Activated gamma-delta T cell (primary cell): ENCODE measurements at regions not wholly inside any gene's neighbourhood (a gene's known extent, or its start where the extent isn't known, plus 50 kb on each side); places are given as distances from the start of the nearest gene placed in this dataset.
"Not testable (repeated sequence)": the region's sequence is repeated elsewhere in the genome, so short reads cannot be mapped to it uniquely, and the experiment has no call there.

Experiments
- DNase-seq: peaks from one replicate; lab custom pipeline; 2025; lab: John Stamatoyannopoulos, UW

DNA sequence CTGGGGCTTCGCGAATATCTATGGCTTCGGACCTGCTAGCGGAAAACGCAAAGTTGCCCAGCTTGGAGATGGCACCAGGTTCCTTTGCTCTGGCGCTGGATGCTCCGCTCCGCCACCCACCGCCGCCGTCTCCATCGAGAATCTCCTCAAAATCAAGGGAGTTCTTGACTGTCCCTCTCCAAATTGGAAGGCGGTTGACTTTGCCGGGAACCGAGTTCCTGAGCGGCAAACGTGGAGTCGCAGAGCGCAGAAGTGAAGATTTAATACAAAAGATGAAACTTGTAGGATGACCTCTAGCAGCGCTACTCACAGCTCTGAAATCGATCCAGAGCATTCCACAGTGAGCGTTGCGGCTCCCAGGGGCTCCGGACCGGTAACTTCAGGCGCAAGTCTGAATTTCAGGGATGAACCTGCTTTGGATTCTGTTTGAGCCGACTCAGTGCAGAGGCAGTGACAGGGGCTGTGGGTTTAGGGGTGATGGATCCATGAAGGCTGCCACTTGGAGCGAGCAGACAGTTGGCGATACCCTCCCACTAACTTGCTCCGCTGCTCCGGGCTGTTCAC is 1641.5 kb upstream of the C9orf72 start:
- DNase-seq = no peak

DNA sequence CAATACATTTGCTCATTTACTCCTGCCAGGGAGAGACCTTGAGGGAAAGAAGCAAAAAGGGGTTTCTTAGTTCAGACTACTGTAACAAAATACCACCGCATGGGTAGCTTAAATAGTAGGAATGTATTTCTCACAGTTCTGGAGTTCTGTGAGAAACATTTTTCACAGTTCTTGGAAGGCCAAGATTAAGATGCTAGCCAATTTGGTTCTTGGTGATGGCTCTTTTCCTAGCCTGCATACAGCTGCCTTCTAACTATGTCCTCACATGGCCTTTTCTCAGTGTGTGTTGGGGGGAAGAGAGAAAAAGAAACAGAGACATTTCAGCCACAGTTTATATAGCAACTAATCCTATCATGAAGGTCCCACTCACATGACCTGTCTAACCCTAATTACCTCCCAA is 1644.7 kb upstream of the C9orf72 start:
- DNase-seq = no peak

DNA sequence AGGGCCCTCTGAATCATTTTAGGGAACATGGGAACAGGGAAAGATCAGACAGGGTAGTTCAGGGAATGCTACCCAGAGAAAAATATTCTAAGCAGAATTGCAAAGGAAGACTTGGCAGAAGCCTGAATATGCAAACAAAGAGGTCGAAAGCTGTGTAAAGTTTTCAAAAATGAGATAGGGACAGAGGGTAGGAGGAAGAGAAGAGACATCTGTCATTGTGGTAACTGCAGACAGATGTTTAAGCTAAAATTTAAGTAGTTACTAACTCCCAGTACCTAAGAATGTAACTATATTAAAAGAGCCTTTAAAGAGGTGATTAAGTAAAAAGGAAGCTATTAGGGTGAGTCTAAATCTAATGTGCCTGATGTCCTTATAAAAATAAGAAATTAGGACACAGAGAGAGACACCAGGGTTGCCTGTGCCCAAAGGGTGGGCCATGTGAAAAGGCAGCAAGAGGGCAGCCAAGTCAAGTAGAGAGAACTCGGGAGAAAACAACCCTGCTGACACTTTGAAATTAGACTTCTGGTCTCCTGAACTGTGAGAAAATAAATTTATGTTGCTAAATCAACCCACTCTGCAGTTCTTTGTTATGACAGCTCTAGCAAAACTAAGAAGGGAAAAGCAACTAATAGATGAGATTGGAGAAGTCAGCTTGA is 1647.4 kb upstream of the C9orf72 start:
- DNase-seq = no peak

DNA sequence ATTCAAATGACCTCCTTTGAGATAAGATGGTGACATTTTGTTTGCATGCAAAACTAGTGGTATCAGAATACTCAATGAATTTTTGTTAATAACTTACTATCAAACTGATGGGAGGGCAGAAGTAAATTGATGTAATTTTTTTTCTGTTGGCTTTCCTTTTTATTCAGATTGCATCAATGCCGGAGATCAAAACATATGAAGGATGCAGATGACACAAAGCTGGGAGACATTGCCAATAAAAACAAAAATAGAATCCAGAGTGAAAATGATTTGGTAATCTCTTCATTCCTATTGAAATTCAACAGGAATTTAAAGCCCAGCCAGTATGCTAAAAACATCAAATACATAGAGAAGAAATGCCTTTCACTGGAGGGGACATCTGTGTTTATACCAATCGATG is 1655.3 kb upstream of the C9orf72 start:
- DNase-seq = no peak

DNA sequence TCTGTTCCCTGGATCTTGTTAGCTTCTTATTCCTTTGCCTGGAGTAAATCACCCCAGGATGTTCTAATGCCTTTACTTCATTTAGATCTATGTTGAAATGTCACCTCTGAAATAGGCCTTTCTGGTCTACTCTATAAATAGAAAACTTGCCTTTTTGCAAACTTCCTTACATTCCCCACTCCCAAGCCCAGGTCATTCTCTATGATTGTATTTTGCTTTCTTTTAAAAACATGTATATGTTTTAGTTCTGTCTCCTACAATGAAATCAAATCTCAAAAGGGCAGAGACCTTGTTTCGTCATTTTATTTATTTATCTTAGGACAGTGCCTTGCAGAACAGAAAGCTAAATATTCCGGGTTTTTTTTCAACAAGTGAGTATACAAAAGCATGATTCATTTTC is 1657.7 kb upstream of the C9orf72 start:
- no peak for DNase-seq

DNA sequence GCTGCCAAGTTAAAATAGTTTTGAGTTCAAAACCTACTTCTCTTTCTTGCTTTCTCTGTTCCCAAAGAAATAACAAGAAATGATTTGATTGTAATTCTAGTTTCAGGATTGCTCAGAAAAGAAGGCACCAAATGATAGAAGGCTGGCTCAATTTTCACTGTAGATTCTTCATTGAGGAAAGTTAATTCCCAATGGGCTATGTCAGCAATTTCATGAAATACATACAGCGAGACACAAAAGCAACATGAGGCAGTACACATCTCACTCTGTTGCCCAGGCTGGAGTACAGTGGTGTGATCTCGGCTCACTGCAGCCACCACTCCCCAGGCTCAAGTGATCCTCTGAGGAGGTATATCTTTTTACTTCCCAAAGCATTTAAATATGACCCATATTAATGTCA is 1659.9 kb upstream of the C9orf72 start:
- DNase-seq = no peak

DNA sequence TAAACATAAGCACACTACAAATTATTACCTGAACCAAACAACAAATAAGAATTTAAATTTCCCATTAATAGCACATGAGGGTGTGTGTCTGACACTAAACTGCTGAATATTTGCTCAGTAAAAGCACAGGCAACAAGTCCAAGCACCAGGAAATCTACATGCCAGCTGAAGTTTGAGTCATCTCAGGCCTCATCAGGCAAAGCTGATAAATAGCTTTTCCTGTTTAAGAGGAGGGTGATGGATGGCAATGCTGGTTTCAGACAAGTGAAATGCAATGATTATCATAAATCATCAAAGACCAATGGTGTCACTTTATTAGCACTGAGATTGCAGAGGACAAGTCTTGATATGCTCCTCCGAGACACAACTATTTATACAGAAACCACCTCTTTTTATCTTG is 1668.0 kb upstream of the C9orf72 start:
- no peak for DNase-seq

DNA sequence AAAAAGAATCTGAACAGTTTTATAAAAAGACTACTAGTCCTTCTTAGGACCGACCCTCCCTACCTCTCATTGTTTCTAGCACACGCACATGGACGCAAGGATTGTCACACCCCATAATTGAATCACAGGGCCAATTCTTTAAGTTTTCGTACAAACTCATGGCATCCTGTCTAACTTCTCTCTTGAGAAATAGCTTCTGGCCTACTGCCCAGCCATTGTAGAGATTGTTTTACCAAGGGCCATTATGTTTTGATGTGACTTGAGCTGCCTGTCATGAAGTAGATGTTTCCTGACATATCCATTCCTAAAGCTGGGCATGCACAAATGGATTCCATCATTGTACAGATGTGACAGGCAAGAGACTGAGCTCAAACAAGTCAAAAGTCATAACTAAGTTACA is 1672.1 kb upstream of the C9orf72 start:
- DNase-seq = no peak

DNA sequence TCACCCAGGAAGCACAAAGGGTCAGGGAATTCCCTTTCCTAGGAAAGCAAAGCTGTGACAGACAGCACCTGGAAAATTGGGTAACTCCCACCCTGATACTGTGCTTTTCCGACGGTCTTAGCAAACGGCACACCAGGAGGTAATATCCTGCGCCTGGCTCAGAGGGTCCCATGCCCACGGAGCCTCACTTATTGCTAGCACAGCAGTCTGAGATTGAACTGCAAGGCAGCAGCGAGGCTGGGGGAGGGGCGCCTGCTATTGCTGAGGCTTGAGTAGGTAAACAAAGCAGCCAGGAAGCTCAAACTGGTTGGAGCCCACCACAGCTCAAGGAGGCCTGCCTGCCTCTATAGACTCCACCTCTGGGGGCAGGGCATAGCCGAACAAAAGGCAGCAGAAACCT is 1697.1 kb upstream of the C9orf72 start:
- DNase-seq = not testable (repeated sequence)

DNA sequence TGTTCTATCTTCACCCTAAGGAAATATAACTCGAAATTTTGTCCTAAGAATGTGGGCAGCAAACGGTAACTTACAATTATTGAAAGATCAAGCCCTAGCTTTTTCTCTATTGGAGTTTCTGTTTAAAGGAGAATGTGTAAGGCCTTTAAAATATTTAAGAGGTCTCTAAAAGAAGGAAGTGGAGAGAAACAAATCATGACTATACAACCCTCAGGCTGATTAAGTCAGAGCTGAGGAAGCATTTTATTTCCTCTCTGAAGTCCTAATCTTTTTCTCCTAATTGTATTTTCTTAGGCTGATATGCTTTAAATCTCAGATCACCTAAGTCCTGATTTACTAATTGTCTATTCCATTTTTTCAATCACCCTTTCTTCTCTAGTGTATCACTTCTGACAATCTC is 1708.8 kb upstream of the C9orf72 start:
- DNase-seq = no peak

DNA sequence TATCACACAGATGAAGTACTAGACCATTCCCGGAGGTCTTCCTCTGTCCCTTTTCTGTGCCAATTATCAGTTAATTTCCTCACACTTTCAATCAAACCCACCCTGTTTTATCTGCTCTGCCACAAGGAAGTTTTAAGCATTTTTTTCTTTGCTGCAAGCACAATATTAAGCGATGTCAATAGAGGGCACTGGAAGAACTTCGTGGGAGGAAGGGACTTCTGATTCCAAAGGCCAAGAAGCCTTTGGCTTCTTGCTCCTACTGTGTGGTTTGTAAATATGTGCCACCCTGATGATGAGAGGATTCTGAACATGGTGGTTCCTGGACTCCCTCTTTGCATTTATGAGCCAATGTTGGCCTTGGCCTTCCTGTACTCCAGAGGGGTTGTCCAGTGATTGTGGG is 1712.5 kb upstream of the C9orf72 start:
- DNase-seq = no peak

DNA sequence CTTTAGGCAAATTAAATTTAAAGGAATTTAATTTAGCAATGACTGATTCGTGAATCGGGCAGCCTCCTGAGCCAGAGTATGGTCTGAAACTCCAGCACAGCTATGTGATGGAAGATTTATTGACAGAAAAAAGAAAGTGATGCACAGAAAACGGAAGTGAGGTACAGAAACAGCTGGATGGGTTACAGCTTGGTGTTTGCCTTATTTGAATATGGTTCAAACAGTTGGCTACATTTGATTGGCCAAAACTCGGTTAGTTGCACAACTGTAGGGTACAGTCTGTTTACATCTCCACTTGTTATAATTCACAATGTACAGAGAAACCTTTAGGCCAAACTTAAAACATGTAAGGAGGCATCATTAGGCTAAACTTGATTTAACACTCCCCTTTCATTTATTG is 1716.1 kb upstream of the C9orf72 start:
- DNase-seq = no peak

DNA sequence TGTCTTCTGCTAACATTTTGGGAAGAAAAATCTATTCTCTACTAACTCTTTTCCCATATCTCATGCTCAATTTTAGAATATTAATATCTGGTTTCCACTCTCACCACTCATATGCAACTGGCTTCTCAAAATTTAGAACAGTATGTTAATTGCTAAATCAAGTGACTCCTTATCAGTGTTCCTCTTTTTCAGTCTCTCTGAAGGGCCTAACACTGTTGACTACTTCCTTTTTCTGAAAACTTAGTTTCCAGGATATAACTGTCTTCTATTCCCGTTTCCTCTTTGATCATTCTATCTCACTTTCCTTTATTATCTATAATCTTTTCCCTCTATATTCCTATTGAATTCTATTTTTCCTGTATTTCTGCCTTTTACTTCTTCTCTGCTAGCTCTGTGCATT is 1717.2 kb upstream of the C9orf72 start:
- no peak for DNase-seq

DNA sequence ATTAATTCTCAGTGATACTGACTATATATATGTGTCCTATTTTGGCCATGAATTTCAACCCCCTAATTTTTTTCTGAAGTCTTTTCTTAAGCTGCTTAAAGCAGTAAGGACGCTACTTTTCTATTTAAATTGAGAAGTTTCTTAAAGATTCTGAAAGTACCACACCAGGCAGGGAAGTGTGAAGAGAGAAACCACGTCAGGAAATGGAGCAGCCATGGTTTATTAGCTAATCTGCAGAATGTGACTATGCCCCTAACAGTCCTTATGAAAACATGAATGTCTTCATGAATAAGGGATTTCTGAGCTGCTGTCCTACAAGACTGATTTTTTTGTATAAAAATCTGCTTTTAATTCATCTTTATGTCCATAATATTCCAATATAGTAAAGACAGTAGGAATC is 1724.3 kb upstream of the C9orf72 start:
- DNase-seq = no peak

DNA sequence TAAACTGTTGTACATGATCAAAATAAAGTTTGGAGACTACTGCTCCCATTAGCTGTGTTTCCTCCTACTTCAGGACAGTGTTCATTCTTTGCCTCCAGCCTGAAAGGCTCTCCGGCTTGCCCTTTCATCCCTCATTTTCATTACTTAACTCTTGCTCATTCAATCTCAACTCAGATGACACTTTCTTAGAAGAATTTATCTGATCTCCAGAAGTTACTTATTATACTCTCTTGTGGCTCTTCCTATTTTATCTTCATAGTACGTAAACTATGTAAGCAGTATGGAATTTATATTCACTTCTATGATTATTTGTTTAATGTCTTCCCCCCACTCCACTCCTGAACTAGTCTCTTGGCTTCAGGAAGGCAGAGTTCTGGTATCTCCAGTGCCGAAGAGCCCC is 1737.9 kb upstream of the C9orf72 start:
- no peak for DNase-seq

DNA sequence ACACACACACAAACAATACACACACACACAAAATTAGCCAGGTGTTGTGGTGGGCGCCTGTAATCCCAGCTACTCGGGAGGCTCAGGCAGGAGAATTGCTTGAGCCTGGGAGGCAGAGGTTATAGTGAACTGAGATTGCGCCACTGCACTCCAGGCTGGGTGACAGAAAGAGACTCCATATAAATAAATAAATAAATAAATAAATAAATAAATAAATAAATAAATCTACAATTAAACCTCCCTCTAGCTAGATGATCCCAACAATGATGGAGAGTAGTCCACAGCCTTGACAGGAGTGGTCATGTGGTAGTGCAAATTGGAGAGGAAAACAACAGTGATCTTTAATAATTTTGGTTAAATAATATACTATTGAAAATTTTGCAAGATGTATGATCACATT is 1739.0 kb upstream of the C9orf72 start:
- no peak for DNase-seq

DNA sequence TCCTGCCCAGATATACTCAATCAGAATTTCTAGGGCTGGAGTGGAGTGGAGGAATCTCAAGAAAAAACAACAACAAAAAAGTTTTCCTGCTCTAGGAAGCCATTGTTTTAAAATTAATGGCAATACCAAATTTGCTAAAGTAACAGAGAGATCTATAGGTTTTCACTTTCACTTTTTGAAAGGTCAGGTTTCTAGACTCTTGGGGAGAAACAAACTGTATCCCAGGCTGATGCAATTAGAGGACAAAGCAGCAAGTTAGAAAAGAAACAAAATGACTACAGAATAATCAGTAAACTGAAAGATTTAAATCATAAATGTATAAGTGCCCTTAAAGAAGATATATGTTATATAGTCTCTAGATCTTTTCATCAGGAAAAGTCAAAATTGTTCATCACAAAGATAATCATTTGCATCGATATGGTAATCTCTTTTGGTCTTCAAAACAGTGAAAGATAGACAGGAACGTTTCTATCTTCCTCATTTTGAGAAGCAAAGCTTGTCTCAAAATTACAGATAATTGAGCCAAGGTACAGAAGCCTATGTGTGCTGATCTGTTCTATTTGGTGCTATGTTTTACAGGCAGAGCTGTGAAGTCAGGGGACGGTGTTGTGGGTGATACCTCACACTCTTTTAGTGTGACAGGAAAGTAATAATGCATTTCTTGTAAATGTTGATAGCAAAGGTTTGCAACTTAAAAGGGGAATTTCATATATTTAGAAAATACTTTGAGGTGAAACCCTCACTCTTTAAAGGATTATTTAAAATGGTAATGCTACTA is 1746.6 kb upstream of the C9orf72 start:
- no peak for DNase-seq

DNA sequence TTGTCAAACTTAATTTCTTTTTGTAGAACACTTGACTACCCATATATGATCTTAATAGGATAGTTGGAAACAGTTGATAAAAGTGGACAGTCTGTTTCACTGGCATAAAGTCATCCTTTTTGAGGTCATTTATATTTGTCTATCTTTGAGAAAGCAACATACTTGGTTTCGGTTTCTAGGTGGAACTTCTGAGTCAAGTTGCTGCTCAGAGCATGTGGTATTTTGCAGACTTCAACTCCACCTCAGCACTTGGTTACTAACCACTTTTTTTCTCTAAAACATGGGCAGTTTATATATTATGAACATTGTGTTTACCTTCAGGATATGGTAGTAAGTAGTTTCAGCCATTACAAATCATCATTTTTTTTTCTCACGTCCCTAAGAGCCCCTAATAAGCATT is 1749.0 kb upstream of the C9orf72 start:
- no peak for DNase-seq

DNA sequence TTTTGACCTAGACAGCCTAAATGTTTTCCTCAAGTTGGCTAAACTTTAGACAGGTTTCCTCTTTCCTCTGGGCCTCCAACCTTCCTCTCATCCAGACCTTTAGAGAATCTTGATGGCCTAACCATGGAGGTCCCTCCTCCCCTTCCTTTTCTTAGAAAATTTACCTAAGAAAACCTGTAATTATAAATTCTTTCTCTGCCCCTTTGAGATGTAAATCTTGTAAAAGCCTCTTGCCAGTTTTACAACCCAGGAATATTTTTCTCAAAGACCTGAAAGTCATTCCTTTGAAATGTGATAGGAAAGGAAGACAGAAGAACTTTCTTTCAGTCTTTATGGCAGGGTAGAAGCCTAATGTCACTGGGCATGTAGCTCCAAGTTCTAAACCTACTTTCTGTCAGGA is 1752.6 kb upstream of the C9orf72 start:
- no peak for DNase-seq

DNA sequence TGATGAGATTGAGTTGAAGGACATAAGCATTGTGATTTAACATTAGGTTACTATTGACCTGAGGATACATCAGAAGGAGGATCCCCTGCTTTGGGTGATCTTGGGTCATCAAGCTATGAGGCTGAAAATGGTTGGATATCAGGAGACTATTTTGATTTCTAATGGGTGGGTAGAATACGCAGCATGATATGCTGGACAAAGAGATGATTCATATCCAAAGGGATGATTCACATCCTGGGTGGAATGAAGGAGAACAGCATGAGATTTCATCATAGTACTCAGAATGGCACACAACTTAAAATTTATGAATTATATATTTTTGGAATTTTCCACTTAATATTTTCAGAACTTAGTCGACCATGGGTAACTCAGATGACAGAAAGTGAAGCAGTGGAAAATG is 1759.5 kb upstream of the C9orf72 start:
- DNase-seq = no peak

DNA sequence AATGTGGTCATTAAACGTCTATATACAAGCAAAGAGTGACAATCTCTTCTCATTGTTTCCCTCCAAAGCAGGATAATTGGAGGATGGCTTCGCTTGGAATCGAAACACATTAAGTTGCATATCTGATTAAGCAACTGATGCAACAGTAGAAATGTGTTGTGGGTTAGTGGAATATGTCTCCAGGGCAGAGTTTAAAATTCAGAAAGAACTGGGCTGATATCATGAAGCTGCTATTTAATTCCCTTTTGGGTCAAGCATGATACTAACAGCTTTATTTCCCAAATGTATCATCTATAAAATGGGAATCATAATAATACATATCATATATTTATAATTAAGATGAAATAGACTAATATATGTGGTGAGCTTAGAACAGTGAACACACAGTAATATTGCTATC is 1763.0 kb upstream of the C9orf72 start:
- no peak for DNase-seq

DNA sequence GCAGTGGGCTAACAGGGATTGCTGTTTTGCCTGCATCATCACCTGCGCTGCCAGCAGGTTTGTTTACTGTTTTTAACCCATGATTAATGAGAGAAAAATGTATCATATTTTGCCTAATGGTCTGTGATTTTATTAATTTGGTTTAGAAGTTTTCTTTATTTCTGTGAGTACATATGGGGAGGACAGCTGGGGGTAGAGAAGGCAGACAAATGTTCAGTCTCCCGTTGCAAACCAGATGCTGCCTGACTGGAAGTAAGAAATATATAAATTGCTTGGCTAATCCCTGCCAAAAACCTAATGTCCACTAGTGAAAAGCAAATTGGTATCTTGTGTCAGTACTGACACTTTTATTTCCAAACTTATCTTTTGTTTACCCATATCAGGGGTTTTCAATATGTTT is 1766.1 kb upstream of the C9orf72 start:
- no peak for DNase-seq

DNA sequence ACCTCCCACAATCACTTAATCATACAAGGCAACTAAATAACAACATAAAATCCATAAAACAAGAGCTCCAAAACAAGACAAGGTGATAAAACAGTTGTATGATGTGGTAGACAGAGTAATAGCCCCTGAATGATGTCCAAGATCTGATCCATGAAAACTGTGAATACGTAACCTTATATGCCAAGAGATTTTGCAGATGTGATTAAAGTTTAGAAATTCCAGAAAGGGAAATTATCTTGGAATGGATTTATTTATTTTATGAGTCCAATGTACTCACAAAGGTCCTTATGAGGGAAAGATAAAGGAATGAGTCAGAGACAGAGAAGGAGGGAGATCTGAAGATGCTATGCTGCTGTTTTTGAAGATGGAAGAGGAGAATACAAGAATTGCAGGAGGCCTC is 1775.7 kb upstream of the C9orf72 start:
- DNase-seq = no peak

DNA sequence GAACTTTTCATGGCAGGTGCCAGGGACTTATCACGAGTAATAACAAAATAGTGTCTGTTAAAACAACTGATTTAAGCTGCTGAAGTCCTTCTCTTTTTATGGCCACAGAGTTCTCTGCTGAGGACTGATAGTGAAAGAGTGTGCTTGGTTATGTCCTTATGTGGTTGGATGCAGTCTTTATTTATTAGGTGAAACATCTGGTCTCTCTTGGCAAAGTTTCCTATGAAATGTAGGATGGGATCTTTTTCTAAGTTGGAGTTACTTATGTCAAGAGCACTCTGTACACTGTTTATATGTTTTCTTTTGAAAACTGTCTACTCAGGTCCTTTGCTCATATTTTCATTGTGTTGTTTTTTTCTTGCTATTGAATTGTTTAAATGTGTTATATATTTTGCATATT is 1816.1 kb upstream of the C9orf72 start:
- DNase-seq = no peak
